ENCODE measurements at regions not wholly inside any gene's neighbourhood (a gene's known extent, or its start where the extent isn't known, plus 50 kb on each side); places are given as distances from the start of the nearest gene placed in this dataset.

DNA sequence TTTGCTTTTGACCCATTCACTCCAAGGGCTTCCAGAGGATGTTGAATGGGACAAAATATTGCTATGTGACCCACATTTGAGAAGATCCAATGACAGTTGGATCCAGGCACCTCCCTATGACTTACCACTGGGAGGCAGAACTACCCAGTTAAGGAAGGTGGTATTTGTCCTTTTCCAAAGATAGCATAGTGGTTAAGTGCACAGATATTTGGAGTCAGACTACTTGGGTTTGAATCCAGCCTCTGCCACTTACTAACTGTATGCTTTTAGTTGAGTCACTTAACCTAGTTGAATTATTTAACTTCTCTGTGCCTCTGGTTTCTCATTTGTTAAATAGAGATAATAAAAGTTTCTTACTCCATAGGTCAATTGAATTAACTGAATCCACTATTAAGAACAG lies 74.5 kb upstream of the PALM2AKAP2 start:
- DNase-seq, result no peak
- no peaks in the 10 kb centered on the region for H3K36me3 ChIP-seq
- no peak overlapping the region for H3K4me3 ChIP-seq
- H3K9me3 ChIP-seq, result peaks cover 4% of the 10 kb centered on the region; the same call in 1 of the 2 replicates
- H3K27me3 ChIP-seq, result no peaks in the 10 kb centered on the region

- Histone ChIP-seq H3K4me3 (no peak overlapping the region), H3K36me3 (no peaks in the 10 kb centered on the region), H3K9me3 (no peaks in the 10 kb centered on the region), H3K27me3 (no peaks in the 10 kb centered on the region)
- peak; percentile 10 for DNase-seq
Observed at GRCh38 chr9:109707355-109707754, 72.6 kb upstream of the PALM2AKAP2 start.

DNA sequence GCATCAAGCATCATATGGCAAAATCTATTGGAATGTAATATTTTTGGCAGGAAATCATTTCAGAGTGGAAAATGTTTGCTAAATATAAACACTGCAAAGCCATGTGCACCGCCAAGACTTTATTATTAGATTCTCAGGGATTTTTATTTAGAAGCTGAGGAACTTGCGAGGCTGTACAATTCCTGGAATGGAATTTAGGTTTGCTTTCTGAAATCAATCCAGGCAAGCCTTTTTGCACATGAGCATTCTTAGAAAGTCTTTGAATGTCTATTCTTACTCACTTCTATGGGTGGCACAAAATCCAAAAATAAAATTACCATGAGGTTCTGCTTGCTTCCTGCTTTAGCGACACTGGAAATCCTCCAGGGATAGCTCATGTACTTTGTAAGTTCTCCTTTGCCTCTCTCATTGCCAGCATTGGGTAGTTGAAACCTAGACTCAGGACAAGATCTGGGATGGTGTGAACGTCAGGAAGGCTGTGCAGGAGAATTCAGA lies 71.5 kb upstream of the PALM2AKAP2 start:
- peak; percentile 17 for DNase-seq
- H3K9me3 ChIP-seq, result no peaks in the 10 kb centered on the region
- H3K36me3 ChIP-seq, result no peaks in the 10 kb centered on the region
- no peak overlapping the region for H3K4me3 ChIP-seq
- H3K27me3 ChIP-seq, result no peaks in the 10 kb centered on the region

- Histone ChIP-seq H3K36me3 (no peaks in the 10 kb centered on the region), H3K27me3 (no peaks in the 10 kb centered on the region), H3K4me3 (no peak overlapping the region), H3K9me3 (no peaks in the 10 kb centered on the region)
- DNase-seq, result no peak
Observed at GRCh38 chr9:109709866-109710265, 70.1 kb upstream of the PALM2AKAP2 start.

- DNase-seq, result no peak
- Histone ChIP-seq H3K9me3 (no peaks in the 10 kb centered on the region), H3K4me3 (no peak overlapping the region), H3K36me3 (no peaks in the 10 kb centered on the region), H3K27me3 (no peaks in the 10 kb centered on the region)
Observed at GRCh38 chr9:109710830-109711229, 69.2 kb upstream of the PALM2AKAP2 start.

DNA sequence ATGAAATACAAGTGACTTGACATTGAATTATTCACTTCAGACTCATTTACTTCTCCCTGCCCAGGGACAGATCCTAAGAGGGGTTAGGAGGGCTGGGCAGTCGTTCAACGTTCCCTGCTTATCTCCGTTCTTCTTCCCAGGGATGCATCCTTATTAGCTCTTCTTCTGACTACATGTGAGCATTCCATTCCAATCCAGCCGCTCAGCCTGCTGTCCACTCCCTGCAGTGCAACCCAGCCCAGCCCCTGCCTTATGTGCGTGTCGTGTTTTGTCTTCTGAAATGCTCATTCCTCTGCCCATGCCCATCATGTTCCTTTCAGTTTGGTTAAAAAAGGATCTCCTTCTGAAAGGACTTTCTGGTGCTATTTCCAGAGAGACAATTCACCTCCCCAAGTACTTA lies 64.7 kb upstream of the PALM2AKAP2 start:
- Histone ChIP-seq H3K4me3 (no peak overlapping the region), H3K9me3 (no peaks in the 10 kb centered on the region), H3K27me3 (no peaks in the 10 kb centered on the region), H3K36me3 (no peaks in the 10 kb centered on the region)
- no peak for DNase-seq

GRCh38 chr9:109716631-109717030 lies 63.4 kb upstream of the PALM2AKAP2 start:
- H3K36me3 ChIP-seq, result no peaks in the 10 kb centered on the region
- no peaks in the 10 kb centered on the region for H3K9me3 ChIP-seq
- H3K27me3 ChIP-seq, result no peaks in the 10 kb centered on the region
- no peak overlapping the region for H3K4me3 ChIP-seq
- no peak for DNase-seq

DNA sequence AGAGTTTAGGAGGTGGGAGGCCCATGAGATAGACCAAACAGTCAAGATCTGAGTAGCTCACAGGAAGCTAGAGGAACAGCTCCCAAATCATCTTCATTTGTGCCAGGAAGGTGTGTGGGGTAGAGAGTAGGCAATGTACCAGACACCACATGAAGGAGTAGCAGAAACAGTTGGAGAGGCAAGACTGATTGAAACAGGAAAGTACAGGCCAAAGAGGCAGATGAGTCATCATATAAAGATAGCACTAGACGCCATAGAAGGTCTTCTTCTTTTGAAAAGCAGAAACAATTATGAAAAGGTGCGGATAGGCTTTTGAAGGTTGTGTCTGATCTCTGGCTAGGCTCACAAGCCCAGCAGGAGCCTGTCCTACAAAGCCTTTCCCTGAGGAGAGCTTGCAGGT lies 62.7 kb upstream of the PALM2AKAP2 start:
- DNase-seq, result no peak
- H3K9me3 ChIP-seq, result no peaks in the 10 kb centered on the region
- H3K27me3 ChIP-seq, result no peaks in the 10 kb centered on the region
- H3K4me3 ChIP-seq, result no peak overlapping the region
- no peaks in the 10 kb centered on the region for H3K36me3 ChIP-seq

- no peaks in the 10 kb centered on the region for H3K27me3 ChIP-seq
- DNase-seq, result no peak
- H3K9me3 ChIP-seq, result no peaks in the 10 kb centered on the region
- H3K4me3 ChIP-seq, result no peak overlapping the region
- no peaks in the 10 kb centered on the region for H3K36me3 ChIP-seq
Observed at GRCh38 chr9:109718861-109719260, 61.1 kb upstream of the PALM2AKAP2 start.

DNA sequence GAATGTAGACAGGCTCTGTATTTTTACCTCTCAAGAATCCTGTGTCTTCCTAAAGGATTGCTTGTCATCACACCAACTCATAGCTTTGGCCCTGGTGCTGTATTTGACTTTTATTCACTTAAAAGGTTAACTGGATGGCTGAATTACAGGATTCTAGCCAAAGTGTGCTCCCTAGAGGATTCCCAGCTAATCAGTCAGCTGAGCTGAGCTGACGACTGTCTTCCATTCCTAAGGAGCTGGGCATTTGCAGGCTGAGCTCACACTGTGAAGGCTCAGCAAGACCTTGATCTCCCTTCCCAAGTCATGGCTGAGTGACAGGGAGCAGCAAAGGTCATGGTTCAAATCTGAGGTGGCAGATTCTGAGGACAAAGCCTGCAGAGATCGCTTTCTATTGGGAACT lies 59.0 kb upstream of the PALM2AKAP2 start:
- no peak for DNase-seq

DNA sequence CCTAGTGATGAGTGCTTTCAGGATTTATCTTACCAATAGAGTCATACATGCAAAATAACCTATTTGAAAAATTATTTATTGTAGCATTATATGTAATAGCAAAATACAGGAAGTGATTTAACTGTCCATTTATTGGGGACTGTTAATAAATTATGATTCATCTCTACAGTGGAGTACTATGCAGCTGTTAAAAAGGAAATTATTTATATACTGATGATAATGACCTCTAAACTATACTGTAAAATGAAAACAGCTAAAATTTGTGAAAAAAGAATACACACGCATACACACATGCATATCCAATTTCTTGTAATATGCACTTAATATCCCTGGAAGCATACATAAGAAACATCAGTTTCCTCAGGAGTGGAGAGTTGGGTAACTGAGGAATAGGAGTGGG lies 58.0 kb upstream of the PALM2AKAP2 start:
- DNase-seq, result no peak
- Histone ChIP-seq H3K36me3 (no peaks in the 10 kb centered on the region), H3K9me3 (no peaks in the 10 kb centered on the region), H3K4me3 (no peak overlapping the region), H3K27me3 (peaks cover 15% of the 10 kb centered on the region)

More for the DNA sequence above, 59.0 kb upstream of the PALM2AKAP2 start:
- Histone ChIP-seq H3K27me3 (peaks cover 12% of the 10 kb centered on the region), H3K36me3 (no peaks in the 10 kb centered on the region), H3K4me3 (no peak overlapping the region), H3K9me3 (no peaks in the 10 kb centered on the region)

- Histone ChIP-seq H3K9me3 (no peaks in the 10 kb centered on the region), H3K36me3 (no peaks in the 10 kb centered on the region), H3K4me3 (no peak overlapping the region), H3K27me3 (peaks cover 30% of the 10 kb centered on the region)
- DNase-seq, result no peak
Observed at GRCh38 chr9:109723781-109724180, 56.2 kb upstream of the PALM2AKAP2 start.

DNA sequence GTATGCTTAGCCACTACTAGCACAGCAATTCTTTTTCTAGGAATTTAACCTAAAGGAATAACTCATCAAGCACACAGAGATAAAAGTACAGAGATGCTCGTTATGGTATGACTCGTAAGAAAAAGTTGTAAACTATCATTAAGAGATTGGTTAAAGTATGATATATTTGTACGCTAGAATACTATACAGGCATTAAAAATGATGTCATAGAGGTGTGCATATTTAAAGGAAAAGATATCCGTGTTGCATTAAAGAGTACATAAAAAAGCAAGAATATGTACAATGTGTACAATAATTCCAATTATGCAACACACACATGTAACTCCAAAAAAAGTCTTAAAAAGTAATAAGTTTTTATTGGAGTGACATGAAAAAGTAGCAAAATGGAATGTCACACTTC lies 54.5 kb upstream of the PALM2AKAP2 start:
- peaks cover 30% of the 10 kb centered on the region for H3K27me3 ChIP-seq
- DNase-seq, result no peak
- no peaks in the 10 kb centered on the region for H3K9me3 ChIP-seq
- no peak overlapping the region for H3K4me3 ChIP-seq
- H3K36me3 ChIP-seq, result no peaks in the 10 kb centered on the region

DNA sequence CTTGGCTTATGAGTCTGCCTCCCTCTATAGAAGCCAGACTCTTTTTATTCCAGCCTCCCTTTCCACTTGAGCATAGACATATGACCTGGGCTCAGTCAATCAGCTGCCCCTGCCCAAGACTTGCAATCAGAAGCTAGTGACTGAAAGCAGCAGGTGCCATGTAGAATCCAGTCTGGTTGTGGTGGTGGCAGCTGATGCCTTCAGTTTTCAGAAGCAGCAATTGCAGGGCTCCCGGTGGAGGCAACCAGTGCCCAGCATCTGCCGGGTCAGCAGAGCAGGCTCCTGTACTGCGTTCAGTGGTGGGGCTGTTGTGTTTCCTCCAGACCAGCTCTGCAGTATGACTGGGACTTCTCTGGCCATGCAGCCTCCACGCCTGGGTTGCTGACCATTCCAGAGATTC lies 53.9 kb upstream of the PALM2AKAP2 start:
- Histone ChIP-seq H3K36me3 (no peaks in the 10 kb centered on the region), H3K9me3 (no peaks in the 10 kb centered on the region), H3K4me3 (no peak overlapping the region), H3K27me3 (peaks cover 30% of the 10 kb centered on the region)
- DNase-seq, result no peak

DNA sequence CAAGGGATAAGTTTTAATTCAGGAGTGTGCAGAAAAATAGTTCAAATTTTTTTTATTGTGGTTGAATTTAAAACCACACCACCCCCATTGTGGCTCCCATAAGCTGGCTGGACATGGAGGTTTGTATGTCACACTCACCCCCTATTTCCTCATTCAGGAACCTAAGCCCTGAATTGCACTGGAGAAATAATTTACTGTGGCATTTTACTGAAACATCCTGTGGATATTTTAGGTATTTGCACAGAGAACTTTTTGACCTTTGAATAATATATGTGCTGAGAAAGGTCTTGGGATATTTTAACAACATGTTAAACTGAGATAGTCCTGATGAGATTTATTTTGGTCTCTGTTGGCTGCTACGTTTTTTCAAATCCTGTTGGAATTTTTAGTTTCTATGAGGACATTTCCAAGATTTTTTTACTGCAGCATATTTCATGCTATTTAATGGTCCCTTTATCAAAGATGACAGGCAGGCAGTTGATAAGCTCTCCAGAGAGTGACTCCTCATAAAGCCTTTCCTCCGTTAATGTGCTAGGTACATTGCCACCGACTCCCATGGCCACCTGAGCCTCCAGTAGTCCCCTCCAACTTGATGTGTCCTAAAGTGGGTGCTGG lies 51.2 kb upstream of the PALM2AKAP2 start:
- no peak for DNase-seq
- H3K9me3 ChIP-seq, result no peaks in the 10 kb centered on the region
- H3K27me3 ChIP-seq, result peaks cover 33% of the 10 kb centered on the region
- no peak overlapping the region for H3K4me3 ChIP-seq
- no peaks in the 10 kb centered on the region for H3K36me3 ChIP-seq

- H3K27me3 ChIP-seq, result peaks cover 29% of the 10 kb centered on the region
- H3K36me3 ChIP-seq, result no peaks in the 10 kb centered on the region
- no peak overlapping the region for H3K4me3 ChIP-seq
- DNase-seq, result no peak
- no peaks in the 10 kb centered on the region for H3K9me3 ChIP-seq
Observed at GRCh38 chr9:109729513-109729912, 50.5 kb upstream of the PALM2AKAP2 start.

Measured in MG63 (cell line).